ENCODE measurements at regions not wholly inside any gene's neighbourhood (a gene's known extent, or its start where the extent isn't known, plus 50 kb on each side); places are given as distances from the start of the nearest gene placed in this dataset.

DNA sequence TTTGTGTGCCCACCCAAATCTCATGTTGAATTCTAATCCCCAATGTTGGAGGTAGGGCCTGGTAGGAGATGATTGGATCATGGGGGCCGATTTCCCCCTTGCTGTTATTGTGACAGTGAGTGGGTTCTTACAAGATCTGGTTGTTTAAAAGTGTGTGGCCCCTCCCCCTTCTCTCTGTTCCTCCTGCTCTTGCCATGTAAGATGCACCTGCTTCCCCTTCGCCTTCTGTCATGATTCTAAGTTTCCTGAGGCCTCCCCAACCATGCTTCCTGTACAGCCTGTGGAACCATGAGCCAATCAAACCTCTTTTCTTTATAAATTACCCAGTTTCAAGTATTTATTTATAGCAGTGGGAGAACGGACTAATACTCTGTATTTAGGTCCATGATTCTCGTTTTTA lies 588.1 kb downstream of the DCDC2C start:
- no peak for TF ChIP-seq EZH2phosphoT487 (IDR thresholded peaks at IDR 0.05; ENCODE audit: insufficient read depth, low read depth)
- no peak for TF ChIP-seq EZH2 (IDR thresholded peaks at IDR 0.05; ENCODE audit: insufficient read depth, poor library complexity, severe bottlenecking)

Data from GM23248 (cell line).